ENCODE measurements at regions not wholly inside any gene's neighbourhood (a gene's known extent, or its start where the extent isn't known, plus 50 kb on each side); places are given as distances from the start of the nearest gene placed in this dataset.

DNA sequence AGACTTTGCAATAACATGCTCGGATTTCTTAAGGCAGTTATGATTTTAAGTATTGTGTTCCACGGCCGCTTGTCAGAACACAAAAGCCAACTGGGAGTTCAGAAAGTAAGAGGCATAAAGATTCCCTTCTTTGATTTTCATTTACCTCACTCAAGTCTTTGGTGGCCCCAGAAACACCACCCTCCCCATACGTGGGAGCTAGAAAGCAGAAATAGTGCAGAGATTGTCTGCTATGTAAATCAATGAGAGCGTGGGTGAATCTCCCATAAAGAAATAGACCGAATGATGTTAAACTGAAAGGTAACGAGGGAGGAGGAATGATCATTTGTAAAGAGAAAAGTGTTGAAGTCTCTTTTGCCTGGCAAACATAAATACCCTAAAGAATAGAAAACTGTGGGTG, 322.1 kb upstream of the ETAA1 start:
- no peaks in the 10 kb centered on the region for H3F3A ChIP-seq (ENCODE audit: insufficient read depth, low read length)
- H3K27ac ChIP-seq (ENCODE audit: low read length), result no peak overlapping the region
- DNase-seq, result no peak
- no peak overlapping the region for H3K4me2 ChIP-seq (ENCODE audit: low read depth, low read length)
- no peaks in the 10 kb centered on the region for H3K36me3 ChIP-seq (replicated peaks; ENCODE audit: insufficient read depth, low read length)
- no peaks in the 10 kb centered on the region for H3K27me3 ChIP-seq (replicated peaks; ENCODE audit: insufficient read depth, low read length)
- H3K9me3 ChIP-seq (replicated peaks; ENCODE audit: insufficient read depth, low read length), result no peaks in the 10 kb centered on the region
- H4K20me1 ChIP-seq (ENCODE audit: insufficient read depth, low read length), result no peaks in the 10 kb centered on the region
- no peaks in the 10 kb centered on the region for H3K79me2 ChIP-seq (ENCODE audit: low read length)
- TF ChIP-seq EZH2 (optimal IDR thresholded peaks at IDR 0.05; ENCODE audit: low read depth, low read length), result no peak
- TF ChIP-seq, protein P1, sequence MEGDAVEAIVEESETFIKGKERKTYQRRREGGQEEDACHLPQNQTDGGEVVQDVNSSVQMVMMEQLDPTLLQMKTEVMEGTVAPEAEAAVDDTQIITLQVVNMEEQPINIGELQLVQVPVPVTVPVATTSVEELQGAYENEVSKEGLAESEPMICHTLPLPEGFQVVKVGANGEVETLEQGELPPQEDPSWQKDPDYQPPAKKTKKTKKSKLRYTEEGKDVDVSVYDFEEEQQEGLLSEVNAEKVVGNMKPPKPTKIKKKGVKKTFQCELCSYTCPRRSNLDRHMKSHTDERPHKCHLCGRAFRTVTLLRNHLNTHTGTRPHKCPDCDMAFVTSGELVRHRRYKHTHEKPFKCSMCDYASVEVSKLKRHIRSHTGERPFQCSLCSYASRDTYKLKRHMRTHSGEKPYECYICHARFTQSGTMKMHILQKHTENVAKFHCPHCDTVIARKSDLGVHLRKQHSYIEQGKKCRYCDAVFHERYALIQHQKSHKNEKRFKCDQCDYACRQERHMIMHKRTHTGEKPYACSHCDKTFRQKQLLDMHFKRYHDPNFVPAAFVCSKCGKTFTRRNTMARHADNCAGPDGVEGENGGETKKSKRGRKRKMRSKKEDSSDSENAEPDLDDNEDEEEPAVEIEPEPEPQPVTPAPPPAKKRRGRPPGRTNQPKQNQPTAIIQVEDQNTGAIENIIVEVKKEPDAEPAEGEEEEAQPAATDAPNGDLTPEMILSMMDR (IDR thresholded peaks at IDR 0.05; ENCODE audit: low read length), result no peak
- no peak for TF ChIP-seq EZH2phosphoT487 (IDR thresholded peaks at IDR 0.05; ENCODE audit: low read length)
- no peak overlapping the region for H3K9ac ChIP-seq (ENCODE audit: low read length)
- H3K4me3 ChIP-seq (ENCODE audit: low read length), result no peak overlapping the region
- no peaks in the 10 kb centered on the region for H3K4me1 ChIP-seq (ENCODE audit: low read length)
- H3K9me2 ChIP-seq (replicated peaks; ENCODE audit: insufficient read depth, low read length), result no peaks in the 10 kb centered on the region
- H2AFZ ChIP-seq (ENCODE audit: low read length), result no peak overlapping the region

DNA sequence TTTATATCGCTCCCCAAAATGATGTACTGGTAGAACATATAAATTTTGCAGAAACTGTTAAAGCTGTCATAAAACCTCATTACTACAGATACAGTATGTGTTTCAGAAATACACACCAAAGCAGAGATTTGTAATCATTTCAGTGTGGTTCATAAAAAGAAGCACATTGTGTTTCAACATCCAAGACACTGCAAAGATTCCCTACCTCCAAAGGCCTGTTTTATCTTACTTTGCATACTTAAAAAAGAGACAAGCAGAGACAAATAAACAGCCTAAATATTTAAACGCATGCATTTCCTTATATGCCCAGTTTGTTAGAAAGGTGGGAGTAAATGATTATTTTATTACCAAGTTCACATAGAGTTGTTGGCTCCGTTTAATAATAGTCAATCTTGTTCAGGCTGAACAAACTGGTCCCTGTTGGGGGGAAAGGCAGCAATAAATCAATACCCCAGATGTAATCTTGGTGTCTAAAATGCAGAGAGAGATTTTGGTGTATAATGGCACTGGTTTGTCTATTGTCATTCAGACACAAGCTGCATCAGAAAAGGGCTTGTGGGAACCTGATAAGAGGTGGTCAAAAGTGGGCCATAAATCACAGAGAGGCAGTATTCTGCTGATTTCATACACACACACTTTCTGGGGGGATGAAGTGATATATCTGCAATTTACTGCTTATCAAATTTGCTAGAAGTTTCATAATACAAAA, 321.4 kb upstream of the ETAA1 start:
- no peak for DNase-seq
- no peaks in the 10 kb centered on the region for H3K27me3 ChIP-seq (replicated peaks; ENCODE audit: insufficient read depth, low read length)

DNA sequence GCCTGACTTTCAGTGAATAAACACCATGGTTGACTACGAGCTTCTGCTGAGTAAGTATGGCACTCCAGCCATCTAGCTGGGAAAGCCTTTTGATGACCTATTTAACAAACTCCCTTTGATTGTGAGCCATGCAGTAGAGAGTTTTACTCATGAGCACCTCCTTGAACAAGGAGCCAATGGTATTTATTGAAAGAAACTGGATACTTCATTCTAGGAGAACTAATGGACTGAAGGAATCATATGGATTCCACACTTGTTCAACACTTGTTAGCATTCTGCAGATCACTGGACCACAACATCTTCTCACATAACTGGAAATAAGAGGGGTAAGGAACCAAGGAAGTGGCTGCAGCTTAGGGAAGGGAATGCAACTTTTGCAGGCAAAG, 320.9 kb upstream of the ETAA1 start:
- TF ChIP-seq EZH2phosphoT487 (IDR thresholded peaks at IDR 0.05; ENCODE audit: low read length) (no peak), EZH2 (optimal IDR thresholded peaks at IDR 0.05; ENCODE audit: low read depth, low read length) (no peak)
- TF ChIP-seq, protein P1 (IDR thresholded peaks at IDR 0.05; ENCODE audit: low read length), result no peak
- Histone ChIP-seq H3K4me2 (ENCODE audit: low read depth, low read length) (no peak overlapping the region), H3K79me2 (ENCODE audit: low read length) (no peaks in the 10 kb centered on the region), H4K20me1 (ENCODE audit: insufficient read depth, low read length) (no peaks in the 10 kb centered on the region), H3K9ac (ENCODE audit: low read length) (no peak overlapping the region), H2AFZ (ENCODE audit: low read length) (no peak overlapping the region), H3K36me3 (replicated peaks; ENCODE audit: insufficient read depth, low read length) (no peaks in the 10 kb centered on the region), H3K4me1 (ENCODE audit: low read length) (no peaks in the 10 kb centered on the region), H3F3A (ENCODE audit: insufficient read depth, low read length) (no peaks in the 10 kb centered on the region), H3K27me3 (replicated peaks; ENCODE audit: insufficient read depth, low read length) (no peaks in the 10 kb centered on the region), H3K9me3 (replicated peaks; ENCODE audit: insufficient read depth, low read length) (no peaks in the 10 kb centered on the region), H3K27ac (ENCODE audit: low read length) (no peak overlapping the region), H3K4me3 (ENCODE audit: low read length) (no peak overlapping the region), H3K9me2 (replicated peaks; ENCODE audit: insufficient read depth, low read length) (no peaks in the 10 kb centered on the region)
- no peak for DNase-seq

More for the DNA sequence above, 321.4 kb upstream of the ETAA1 start:
- Histone ChIP-seq H3K9ac (ENCODE audit: low read length) (no peak overlapping the region), H3K4me3 (ENCODE audit: low read length) (no peak overlapping the region), H2AFZ (ENCODE audit: low read length) (no peak overlapping the region), H3K9me2 (replicated peaks; ENCODE audit: insufficient read depth, low read length) (no peaks in the 10 kb centered on the region), H3K27ac (ENCODE audit: low read length) (no peak overlapping the region), H3K36me3 (replicated peaks; ENCODE audit: insufficient read depth, low read length) (no peaks in the 10 kb centered on the region), H4K20me1 (ENCODE audit: insufficient read depth, low read length) (no peaks in the 10 kb centered on the region), H3K9me3 (replicated peaks; ENCODE audit: insufficient read depth, low read length) (no peaks in the 10 kb centered on the region), H3K4me2 (ENCODE audit: low read depth, low read length) (no peak overlapping the region), H3K4me1 (ENCODE audit: low read length) (no peaks in the 10 kb centered on the region), H3K79me2 (ENCODE audit: low read length) (no peaks in the 10 kb centered on the region), H3F3A (ENCODE audit: insufficient read depth, low read length) (no peaks in the 10 kb centered on the region)
- TF ChIP-seq, protein P1 (IDR thresholded peaks at IDR 0.05; ENCODE audit: low read length), result no peak
- no peak for TF ChIP-seq EZH2phosphoT487 (IDR thresholded peaks at IDR 0.05; ENCODE audit: low read length)
- TF ChIP-seq EZH2 (optimal IDR thresholded peaks at IDR 0.05; ENCODE audit: low read depth, low read length), result no peak

Measured in MM.1S (cell line).